HepG2 (cell line): ENCODE measurements at regions not wholly inside any gene's neighbourhood (a gene's known extent, or its start where the extent isn't known, plus 50 kb on each side); places are given as distances from the start of the nearest gene placed in this dataset.

Source experiments
- AGO2 ChIP-seq: fragments of 200-400 bp; formaldehyde crosslinking; optimal IDR thresholded peaks from 2 replicates; pipeline ENCODE3; 2017; ENCODE audit warnings: mild to moderate bottlenecking, low read depth, low read length, moderate library complexity
- KDM1A ChIP-seq: IDR thresholded peaks from 2 replicates; pipeline ENCODE4 v1.6.1; 2016; ENCODE audit warnings: missing compliant biosample characterization
- MAFK ChIP-seq, 2 experiments: IDR thresholded peaks in 1 of 2; conservative IDR thresholded peaks in 1 of 2; 2 replicates each; pipeline ENCODE4 v1.6.1; 2011; ENCODE audit warnings: improper control_type of control experiment in 2 of 2, low read length in 2 of 2
- MTF2 ChIP-seq: sonication (generic); formaldehyde crosslinking; IDR thresholded peaks from 2 replicates; pipeline ENCODE4 v1.5.0; 2020; ENCODE audit warnings: missing genetic modification reagents, borderline replicate concordance
- MXD4 ChIP-seq: IDR thresholded peaks from 2 replicates; pipeline ENCODE4 v1.6.1; 2016; ENCODE audit warnings: mild to moderate bottlenecking, missing biosample characterization, missing genetic modification reagents
- MYNN ChIP-seq: sonication (generic); formaldehyde crosslinking; IDR thresholded peaks from 2 replicates; pipeline ENCODE4 v1.4.0; 2020; ENCODE audit warnings: mild to moderate bottlenecking, low read depth, missing genetic modification reagents
- REST ChIP-seq, 2 experiments: IDR thresholded peaks; 2 replicates each; pipeline ENCODE4 v1.6.1; 2011 to 2012; ENCODE audit warnings: low read length in 2 of 2, borderline replicate concordance in 1 of 2, low read depth in 1 of 2, mild to moderate bottlenecking in 1 of 2, moderate library complexity in 1 of 2
- RNF2 ChIP-seq: fragments of 450-650 bp; conservative IDR thresholded peaks from 2 replicates; pipeline ENCODE4 v1.6.1; 2016; ENCODE audit warnings: low read depth
- SETDB1 ChIP-seq: sonication (generic); formaldehyde crosslinking; IDR thresholded peaks from 2 replicates; pipeline ENCODE4 v1.5.1; 2020; ENCODE audit warnings: missing genetic modification reagents, mild to moderate bottlenecking, borderline replicate concordance
- SMC3 ChIP-seq: IDR thresholded peaks from 2 replicates; pipeline ENCODE4 v1.6.1; 2011; ENCODE audit warnings: low read length, improper control_type of control experiment
- SPEN ChIP-seq: sonication (generic); formaldehyde crosslinking; IDR thresholded peaks from 2 replicates; pipeline ENCODE4 v1.5.1; 2020; ENCODE audit warnings: low read depth, mild to moderate bottlenecking, missing genetic modification reagents
- SRY ChIP-seq: sonication (generic); formaldehyde crosslinking; IDR thresholded peaks from 2 replicates; pipeline ENCODE4 v1.8.0; 2022; ENCODE audit warnings: mild to moderate bottlenecking, missing genetic modification reagents
- THAP11 ChIP-seq: IDR thresholded peaks from 2 replicates; pipeline ENCODE4 v1.6.1; 2016; ENCODE audit warnings: missing biosample characterization, missing genetic modification reagents
- ZFP41 ChIP-seq: sonication (generic); formaldehyde crosslinking; IDR thresholded peaks from 2 replicates; pipeline ENCODE4 v1.4.0; 2020; ENCODE audit warnings: mild to moderate bottlenecking, missing genetic modification reagents, borderline replicate concordance
- ZNF256 ChIP-seq: sonication (generic); formaldehyde crosslinking; conservative IDR thresholded peaks from 2 replicates; pipeline ENCODE4 v1.4.0; 2020; ENCODE audit warnings: missing genetic modification reagents
- ZNF430 ChIP-seq: sonication (generic); formaldehyde crosslinking; IDR thresholded peaks from 2 replicates; pipeline ENCODE4 v1.9.0; 2021; ENCODE audit warnings: mild to moderate bottlenecking, missing genetic modification reagents
- ZNF468 ChIP-seq: sonication (generic); formaldehyde crosslinking; IDR thresholded peaks from 2 replicates; pipeline ENCODE4 v1.8.0; 2022; ENCODE audit warnings: mild to moderate bottlenecking, moderate library complexity, missing genetic modification reagents
- ZNF501 ChIP-seq: sonication (generic); formaldehyde crosslinking; IDR thresholded peaks from 2 replicates; pipeline ENCODE4 v1.5.1; 2020; ENCODE audit warnings: mild to moderate bottlenecking, moderate library complexity, missing genetic modification reagents
- ZNF709 ChIP-seq: sonication (generic); formaldehyde crosslinking; IDR thresholded peaks from 2 replicates; pipeline ENCODE4 v1.5.0; 2020; ENCODE audit warnings: mild to moderate bottlenecking, missing genetic modification reagents
- ZSCAN21 ChIP-seq: sonication (generic); formaldehyde crosslinking; IDR thresholded peaks from 2 replicates; pipeline ENCODE4 v1.8.0; 2022; ENCODE audit warnings: mild to moderate bottlenecking, missing genetic modification reagents, moderate library complexity, borderline replicate concordance
- TF ChIP-seq, protein P1 (sequence below): fragments of 450-650 bp; IDR thresholded peaks from 2 replicates; pipeline ENCODE4 v1.6.1; 2017; ENCODE audit warnings: mild to moderate bottlenecking

DNA sequence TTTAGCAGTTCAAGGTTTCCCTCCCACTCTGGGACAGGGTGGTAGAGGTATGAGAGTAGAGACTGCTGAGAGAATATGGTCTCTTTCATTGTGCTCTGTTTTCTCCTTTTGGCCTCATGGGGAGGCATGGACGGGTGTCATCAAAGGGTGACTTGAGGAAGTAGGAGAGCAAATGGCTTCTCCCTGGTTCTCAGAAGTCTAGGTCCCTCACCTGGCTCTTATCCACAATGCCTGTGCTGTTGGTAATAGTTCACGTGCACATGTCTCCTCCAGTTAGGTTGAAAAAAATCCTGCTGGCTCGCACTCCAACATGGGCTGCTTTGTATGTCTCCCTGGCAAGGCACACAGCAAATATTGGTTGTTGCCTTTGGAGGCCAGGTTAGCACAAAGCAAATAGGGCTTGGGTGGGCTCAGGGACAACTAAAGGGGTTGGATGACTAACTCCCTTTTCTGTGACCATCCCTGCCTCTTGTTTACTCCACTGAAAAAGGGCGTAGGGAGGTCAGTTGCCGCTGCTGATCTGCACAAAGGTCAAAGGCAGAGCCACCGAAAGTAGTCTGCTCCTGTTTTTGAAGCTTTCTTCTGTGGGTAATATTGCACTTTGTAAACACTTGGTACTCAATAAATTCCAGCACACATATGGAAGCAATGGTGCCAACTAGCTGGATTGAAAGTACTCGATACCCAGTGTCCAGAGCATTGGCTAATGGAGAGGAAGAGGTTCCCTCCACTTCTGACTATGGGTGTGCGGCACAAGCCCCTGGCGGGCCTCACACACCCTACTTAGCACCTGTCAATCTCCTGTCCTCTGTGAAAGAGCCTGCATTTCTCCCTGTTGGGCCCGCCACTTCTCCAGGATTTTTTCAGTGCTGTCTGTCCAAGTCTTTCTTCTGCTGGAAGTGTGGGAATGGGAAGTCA is 121.8 kb downstream of the SLC38A6 start (continued):
- TF ChIP-seq AGO2 (no peak), MXD4 (CRISPR knock-in tag) (peak; percentile 86), SPEN (CRISPR knock-in tag) (peak; percentile 66; the same call in 1 of the 2 replicates), ZNF501 (CRISPR knock-in tag) (peak; percentile 63), ZNF430 (CRISPR knock-in tag) (peak; percentile 63; the same call in 1 of the 2 replicates), ZNF709 (CRISPR knock-in tag) (peak; percentile 73; the same call in 1 of the 2 replicates), MTF2 (CRISPR knock-in tag) (0 out of 2 replicates have a peak, but pooled peaks have one; percentile 38), RNF2 (0 out of 2 replicates have a peak, but pooled peaks have one; percentile 59), KDM1A (CRISPR knock-in tag) (no peak; the same call in 1 of the 2 replicates), ZSCAN21 (peak; percentile 94), THAP11 (CRISPR knock-in tag) (peak; percentile 74), MYNN (CRISPR knock-in tag) (no peak), ZNF468 (no peak), MAFK (conservative IDR thresholded peaks at IDR 0.05 in 1 of 2, IDR thresholded peaks at IDR 0.05 in 1 of 2; ENCODE audit: low read length in 2 of 2) (0 out of 4 replicates have a peak, but pooled peaks of 1 of the 2 experiments have one; percentile 5), REST (IDR thresholded peaks at IDR 0.05; ENCODE audit: borderline replicate concordance in 1 of 2, low read depth in 1 of 2, low read length in 2 of 2) (peak in 1 of 2 experiments; percentile 46; a peak in 1 of 4 replicates), SRY (CRISPR knock-in tag) (no peak), SMC3 (peak; percentile 43; the same call in 1 of the 2 replicates), SETDB1 (CRISPR knock-in tag) (no peak), ZFP41 (no peak), ZNF256 (CRISPR knock-in tag) (0 out of 2 replicates have a peak, but pooled peaks have one; percentile 19)
- TF ChIP-seq, protein P1, sequence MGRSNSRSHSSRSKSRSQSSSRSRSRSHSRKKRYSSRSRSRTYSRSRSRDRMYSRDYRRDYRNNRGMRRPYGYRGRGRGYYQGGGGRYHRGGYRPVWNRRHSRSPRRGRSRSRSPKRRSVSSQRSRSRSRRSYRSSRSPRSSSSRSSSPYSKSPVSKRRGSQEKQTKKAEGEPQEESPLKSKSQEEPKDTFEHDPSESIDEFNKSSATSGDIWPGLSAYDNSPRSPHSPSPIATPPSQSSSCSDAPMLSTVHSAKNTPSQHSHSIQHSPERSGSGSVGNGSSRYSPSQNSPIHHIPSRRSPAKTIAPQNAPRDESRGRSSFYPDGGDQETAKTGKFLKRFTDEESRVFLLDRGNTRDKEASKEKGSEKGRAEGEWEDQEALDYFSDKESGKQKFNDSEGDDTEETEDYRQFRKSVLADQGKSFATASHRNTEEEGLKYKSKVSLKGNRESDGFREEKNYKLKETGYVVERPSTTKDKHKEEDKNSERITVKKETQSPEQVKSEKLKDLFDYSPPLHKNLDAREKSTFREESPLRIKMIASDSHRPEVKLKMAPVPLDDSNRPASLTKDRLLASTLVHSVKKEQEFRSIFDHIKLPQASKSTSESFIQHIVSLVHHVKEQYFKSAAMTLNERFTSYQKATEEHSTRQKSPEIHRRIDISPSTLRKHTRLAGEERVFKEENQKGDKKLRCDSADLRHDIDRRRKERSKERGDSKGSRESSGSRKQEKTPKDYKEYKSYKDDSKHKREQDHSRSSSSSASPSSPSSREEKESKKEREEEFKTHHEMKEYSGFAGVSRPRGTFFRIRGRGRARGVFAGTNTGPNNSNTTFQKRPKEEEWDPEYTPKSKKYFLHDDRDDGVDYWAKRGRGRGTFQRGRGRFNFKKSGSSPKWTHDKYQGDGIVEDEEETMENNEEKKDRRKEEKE = no peak
